ENCODE measurements at regions not wholly inside any gene's neighbourhood (a gene's known extent, or its start where the extent isn't known, plus 50 kb on each side); places are given as distances from the start of the nearest gene placed in this dataset.

GRCh38 chr2:236748385-236748784 lies 178.8 kb downstream of the ACKR3 start:
- no peak for DNase-seq

- DNase-seq, result no peak
These were observed 179.2 kb downstream of the ACKR3 start for GRCh38 chr2:236748801-236749200.

GRCh38 chr2:236749346-236749745 lies 179.7 kb downstream of the ACKR3 start:
- no peak for DNase-seq

- DNase-seq, result no peak
These were observed 182.5 kb downstream of the ACKR3 start for GRCh38 chr2:236752096-236752495.

- no peak for DNase-seq
These were observed 184.1 kb downstream of the ACKR3 start for GRCh38 chr2:236753606-236754270.

DNA sequence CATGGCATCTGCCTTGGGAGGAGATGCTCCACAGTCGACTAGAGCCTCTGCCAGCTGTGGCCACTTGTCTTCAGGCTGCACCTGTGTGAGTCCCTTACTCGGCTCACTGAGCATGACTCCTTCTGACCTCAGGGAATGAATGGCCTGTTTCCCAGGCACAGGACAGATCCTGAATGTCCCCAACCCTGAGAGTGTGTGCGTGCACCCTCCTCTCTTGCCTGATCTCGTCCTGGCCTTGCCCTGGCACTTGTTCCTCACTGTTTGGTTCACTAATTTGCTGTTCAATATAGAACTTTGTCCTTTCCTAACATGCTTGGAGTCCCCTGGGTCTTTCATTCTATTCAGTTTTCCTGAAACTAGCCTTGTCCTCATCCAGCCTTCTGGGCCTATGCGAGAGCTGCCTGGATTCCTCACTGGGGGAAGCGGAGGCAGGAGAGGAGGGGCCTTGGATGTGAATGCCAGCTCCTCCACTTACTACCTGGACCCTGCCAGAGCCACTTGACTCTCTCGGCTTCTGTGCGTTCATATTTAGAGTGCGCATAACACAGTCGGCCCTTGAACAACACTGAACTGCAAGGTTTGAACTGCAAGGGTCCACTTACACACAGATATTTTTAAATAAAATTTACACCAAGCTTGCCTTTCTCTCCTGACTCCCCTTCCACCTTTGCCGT lies 184.8 kb downstream of the ACKR3 start:
- no peak for DNase-seq

- DNase-seq, result no peak
These were observed 185.7 kb downstream of the ACKR3 start for GRCh38 chr2:236755278-236755840.

- DNase-seq, result no peak
These were observed 188.8 kb downstream of the ACKR3 start for GRCh38 chr2:236758406-236758805.

GRCh38 chr2:236760246-236760645 lies 190.6 kb downstream of the ACKR3 start:
- DNase-seq, result no peak

GRCh38 chr2:236761358-236761757 lies 191.7 kb downstream of the ACKR3 start:
- no peak for DNase-seq

- no peak for DNase-seq
These were observed 193.0 kb downstream of the ACKR3 start for GRCh38 chr2:236762628-236763027.

DNA sequence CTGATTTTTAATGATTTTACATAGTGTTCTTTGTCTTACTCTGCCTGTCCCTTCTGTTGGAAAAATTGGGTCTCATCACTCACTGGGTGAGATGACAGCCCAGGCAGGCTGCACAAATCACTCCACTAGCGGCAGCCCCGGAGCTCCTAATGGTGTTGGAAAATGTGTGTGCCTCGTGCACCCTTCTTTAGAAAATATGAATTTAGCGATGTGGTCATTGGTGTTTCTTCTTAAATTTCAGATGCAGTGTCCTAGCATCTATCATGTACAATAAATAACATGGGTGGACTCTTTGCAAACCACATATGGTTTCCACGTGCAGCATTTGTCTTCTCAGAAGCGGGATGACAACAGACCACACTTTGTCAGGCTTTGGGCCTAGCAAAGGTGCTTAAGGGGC lies 194.2 kb downstream of the ACKR3 start:
- DNase-seq, result no peak

GRCh38 chr2:236764716-236765115 lies 195.1 kb downstream of the ACKR3 start:
- DNase-seq, result no peak

DNA sequence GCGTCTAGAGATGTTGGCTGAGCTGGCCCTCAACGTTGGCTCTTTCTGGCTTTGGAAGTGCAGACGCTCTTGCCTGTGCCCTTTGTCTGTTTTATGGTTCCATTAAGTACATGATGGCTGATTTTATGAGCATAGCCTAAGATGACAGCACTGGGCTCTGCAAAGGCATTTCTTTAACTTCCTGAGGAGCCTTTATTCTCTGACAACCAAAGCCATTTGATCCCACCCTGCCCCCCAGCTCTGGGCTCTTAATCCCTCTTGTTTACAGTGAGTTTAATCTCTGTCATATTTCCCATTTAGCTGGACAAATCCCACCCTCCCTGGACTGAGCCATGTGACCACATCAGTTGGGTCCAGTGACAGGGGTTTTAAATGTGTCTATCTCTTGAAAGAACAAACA lies 195.9 kb downstream of the ACKR3 start:
- no peak for DNase-seq

- DNase-seq, result no peak
These were observed 197.2 kb downstream of the ACKR3 start for GRCh38 chr2:236766850-236767249.

GRCh38 chr2:236767941-236768340 lies 198.3 kb downstream of the ACKR3 start:
- DNase-seq, result no peak

GRCh38 chr2:236768393-236769140 lies 198.9 kb downstream of the ACKR3 start:
- DNase-seq, result no peak

DNA sequence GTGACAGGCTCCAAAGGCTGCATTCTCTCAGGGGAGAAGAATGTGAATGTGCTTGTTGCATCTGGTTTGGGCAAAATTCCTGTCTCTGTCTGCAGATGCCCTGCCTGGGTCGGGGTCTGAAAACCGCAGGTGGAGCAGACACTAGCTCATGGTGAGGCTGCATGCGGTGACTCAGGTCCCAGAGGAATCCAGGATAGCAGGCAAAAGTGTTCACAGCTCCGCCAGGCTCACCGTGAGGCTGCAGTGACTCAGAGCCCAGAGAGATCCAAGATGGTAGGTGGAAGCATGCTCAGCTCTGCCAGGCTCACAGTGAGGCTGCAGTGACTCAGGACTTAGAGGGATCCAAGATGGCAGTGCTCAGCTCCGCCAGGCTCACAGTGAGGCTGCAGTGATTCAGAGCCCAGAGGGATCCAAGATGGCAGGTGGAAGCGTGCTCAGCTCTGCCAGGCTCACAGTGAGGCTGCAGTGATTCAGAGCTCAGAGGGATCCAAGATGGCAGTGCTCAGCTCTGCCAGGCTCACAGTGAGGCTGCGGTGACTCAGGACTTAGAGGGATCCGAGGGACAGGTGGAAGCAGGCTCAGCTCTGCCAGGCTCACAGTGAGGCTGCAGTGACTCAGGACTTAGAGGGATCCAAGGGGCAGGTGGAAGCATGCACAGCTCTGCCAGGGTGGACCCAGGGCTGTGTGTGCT lies 200.5 kb downstream of the ACKR3 start:
- no peak for DNase-seq

DNA sequence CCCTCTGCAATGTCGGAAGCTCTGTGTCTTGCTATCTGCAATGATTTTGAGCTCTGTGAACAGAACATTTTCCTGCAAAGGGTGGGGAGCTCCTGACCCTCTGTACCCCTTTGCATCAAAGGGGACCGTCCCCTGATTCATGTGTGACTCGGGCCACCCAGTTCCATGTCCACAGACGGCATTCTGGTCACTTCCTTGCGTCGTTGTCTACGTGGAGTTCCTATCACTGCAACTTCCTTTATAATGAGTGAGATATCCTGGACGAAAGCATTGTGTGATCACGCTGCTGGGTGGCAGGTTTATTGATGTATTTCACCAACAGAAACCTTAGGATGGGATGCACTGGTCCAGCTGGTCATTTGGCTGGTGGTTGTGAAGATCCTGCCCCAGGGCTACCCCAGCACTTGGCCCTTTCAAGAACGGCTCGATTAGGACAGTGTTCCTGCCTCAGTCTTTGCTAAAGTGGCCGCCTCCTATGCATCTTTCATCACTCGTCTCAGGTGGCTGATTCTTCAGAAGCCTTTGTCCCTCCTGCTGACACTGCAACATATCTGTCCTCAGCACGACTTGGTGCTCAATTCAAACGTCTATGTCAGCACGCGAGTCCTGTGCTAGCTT lies 202.7 kb downstream of the ACKR3 start:
- no peak for DNase-seq

- no peak for DNase-seq
These were observed 203.6 kb downstream of the ACKR3 start for GRCh38 chr2:236773206-236773605.

DNA sequence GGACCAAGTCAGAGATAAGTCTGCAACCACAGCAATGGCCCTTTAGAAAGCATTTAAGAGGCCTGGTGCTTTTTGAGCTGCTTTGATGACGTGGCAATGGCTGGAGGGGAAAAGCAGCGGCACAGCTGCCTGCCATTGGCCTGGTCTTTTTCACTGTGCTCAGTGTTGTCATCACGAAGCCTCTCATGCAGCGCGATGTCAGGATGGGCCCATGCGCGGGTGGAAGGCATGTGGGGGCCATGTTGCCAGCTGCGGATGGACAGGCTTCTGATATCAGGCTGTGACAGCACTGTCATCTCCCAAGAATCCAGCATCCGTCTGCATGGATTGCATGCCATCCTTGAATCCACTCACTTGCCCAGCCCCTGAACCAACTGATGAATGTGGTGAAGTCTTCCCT lies 204.5 kb downstream of the ACKR3 start:
- DNase-seq, result no peak

- no peak for DNase-seq
These were observed 205.9 kb downstream of the ACKR3 start for GRCh38 chr2:236775511-236775910.

GRCh38 chr2:236776206-236776605 lies 206.6 kb downstream of the ACKR3 start:
- no peak for DNase-seq
